ENCODE measurements at regions not wholly inside any gene's neighbourhood (a gene's known extent, or its start where the extent isn't known, plus 50 kb on each side); places are given as distances from the start of the nearest gene placed in this dataset.
"Not testable (repeated sequence)": the region's sequence is repeated elsewhere in the genome, so short reads cannot be mapped to it uniquely, and the experiment has no call there.

- DNase-seq, result no peak
These were observed 2295.0 kb upstream of the ACO1 start for GRCh38 chr9:30089428-30089827.

- no peak for DNase-seq
These were observed 2280.6 kb upstream of the ACO1 start for GRCh38 chr9:30103647-30104394.

GRCh38 chr9:30107134-30107533, 2277.3 kb upstream of the ACO1 start:
- DNase-seq, result not testable (repeated sequence)

GRCh38 chr9:30116673-30117217, 2267.7 kb upstream of the ACO1 start:
- no peak for DNase-seq

- no peak for DNase-seq
These were observed 2263.8 kb upstream of the ACO1 start for GRCh38 chr9:30120666-30121065.

- DNase-seq, result no peak
These were observed 2262.8 kb upstream of the ACO1 start for GRCh38 chr9:30121611-30122010.

GRCh38 chr9:30125881-30126280, 2258.6 kb upstream of the ACO1 start:
- DNase-seq, result no peak

GRCh38 chr9:30127371-30127770, 2257.1 kb upstream of the ACO1 start:
- DNase-seq, result no peak

GRCh38 chr9:30140407-30140806, 2244.0 kb upstream of the ACO1 start:
- DNase-seq, result no peak

- no peak for DNase-seq
These were observed 2223.9 kb upstream of the ACO1 start for GRCh38 chr9:30160570-30160969.

GRCh38 chr9:30172206-30172605, 2212.2 kb upstream of the ACO1 start:
- no peak for DNase-seq

GRCh38 chr9:30178610-30179009, 2205.8 kb upstream of the ACO1 start:
- DNase-seq, result no peak

GRCh38 chr9:30193421-30193820, 2191.0 kb upstream of the ACO1 start:
- DNase-seq, result no peak

GRCh38 chr9:30196941-30197340, 2187.5 kb upstream of the ACO1 start:
- no peak for DNase-seq

- no peak for DNase-seq
These were observed 2187.0 kb upstream of the ACO1 start for GRCh38 chr9:30197453-30197852.

GRCh38 chr9:30197954-30198353, 2186.5 kb upstream of the ACO1 start:
- no peak for DNase-seq

GRCh38 chr9:30198463-30199309, 2185.8 kb upstream of the ACO1 start:
- no peak for DNase-seq

- no peak for DNase-seq
These were observed 2183.4 kb upstream of the ACO1 start for GRCh38 chr9:30201024-30201423.

- no peak for DNase-seq
These were observed 2149.4 kb upstream of the ACO1 start for GRCh38 chr9:30235068-30235467.

- DNase-seq, result no peak
These were observed 2148.9 kb upstream of the ACO1 start for GRCh38 chr9:30235564-30235963.

GRCh38 chr9:30239878-30240277, 2144.6 kb upstream of the ACO1 start:
- DNase-seq, result no peak

- no peak for DNase-seq
These were observed 2141.0 kb upstream of the ACO1 start for GRCh38 chr9:30243467-30243866.

- no peak for DNase-seq
These were observed 2139.6 kb upstream of the ACO1 start for GRCh38 chr9:30244877-30245276.

GRCh38 chr9:30250872-30251271, 2133.6 kb upstream of the ACO1 start:
- DNase-seq, result no peak

Measured in 8988T (cell line).